GM13976 (cell line): ENCODE measurements at regions not wholly inside any gene's neighbourhood (a gene's known extent, or its start where the extent isn't known, plus 50 kb on each side); places are given as distances from the start of the nearest gene placed in this dataset.

Source experiments
- DNase-seq: peaks from one replicate; pipeline ENCODE4 v3.0.0; 2012; ENCODE audit warnings: low spot score
- in situ Hi-C: fragments of 300-500 bp; cut with MboI; formaldehyde crosslinking; loops from one replicate; pipeline ENCODE4 v1.12.0; 2022; ENCODE audit warnings: low sequenced_read_pairs, mixed read lengths, inconsistent platforms; ENCODE audit not compliant: unreplicated experiment
- TF ChIP-seq, protein P1 (sequence below): IDR thresholded peaks from 2 replicates; pipeline ENCODE4 v1.5.1; 2012; ENCODE audit warnings: borderline replicate concordance, mild to moderate bottlenecking; ENCODE audit not compliant: insufficient read depth; ENCODE audit errors: extremely low read depth, missing control alignments, control extremely low read depth

GRCh38 chr22:49176956-49177355, 650.7 kb downstream of the BRD1 start:
- no peak for DNase-seq
- in situ Hi-C loops, result no loop called here
- TF ChIP-seq, protein P1, sequence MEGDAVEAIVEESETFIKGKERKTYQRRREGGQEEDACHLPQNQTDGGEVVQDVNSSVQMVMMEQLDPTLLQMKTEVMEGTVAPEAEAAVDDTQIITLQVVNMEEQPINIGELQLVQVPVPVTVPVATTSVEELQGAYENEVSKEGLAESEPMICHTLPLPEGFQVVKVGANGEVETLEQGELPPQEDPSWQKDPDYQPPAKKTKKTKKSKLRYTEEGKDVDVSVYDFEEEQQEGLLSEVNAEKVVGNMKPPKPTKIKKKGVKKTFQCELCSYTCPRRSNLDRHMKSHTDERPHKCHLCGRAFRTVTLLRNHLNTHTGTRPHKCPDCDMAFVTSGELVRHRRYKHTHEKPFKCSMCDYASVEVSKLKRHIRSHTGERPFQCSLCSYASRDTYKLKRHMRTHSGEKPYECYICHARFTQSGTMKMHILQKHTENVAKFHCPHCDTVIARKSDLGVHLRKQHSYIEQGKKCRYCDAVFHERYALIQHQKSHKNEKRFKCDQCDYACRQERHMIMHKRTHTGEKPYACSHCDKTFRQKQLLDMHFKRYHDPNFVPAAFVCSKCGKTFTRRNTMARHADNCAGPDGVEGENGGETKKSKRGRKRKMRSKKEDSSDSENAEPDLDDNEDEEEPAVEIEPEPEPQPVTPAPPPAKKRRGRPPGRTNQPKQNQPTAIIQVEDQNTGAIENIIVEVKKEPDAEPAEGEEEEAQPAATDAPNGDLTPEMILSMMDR, result no peak

- TF ChIP-seq, protein P1, result no peak
- no peak for DNase-seq
- in situ Hi-C loops, result no loop called here
Observed at GRCh38 chr22:49170053-49170452, 657.6 kb downstream of the BRD1 start.

GRCh38 chr22:49169074-49169744, 658.5 kb downstream of the BRD1 start:
- DNase-seq, result no peak
- in situ Hi-C loops, result no loop called here
- TF ChIP-seq, protein P1, result no peak

DNA sequence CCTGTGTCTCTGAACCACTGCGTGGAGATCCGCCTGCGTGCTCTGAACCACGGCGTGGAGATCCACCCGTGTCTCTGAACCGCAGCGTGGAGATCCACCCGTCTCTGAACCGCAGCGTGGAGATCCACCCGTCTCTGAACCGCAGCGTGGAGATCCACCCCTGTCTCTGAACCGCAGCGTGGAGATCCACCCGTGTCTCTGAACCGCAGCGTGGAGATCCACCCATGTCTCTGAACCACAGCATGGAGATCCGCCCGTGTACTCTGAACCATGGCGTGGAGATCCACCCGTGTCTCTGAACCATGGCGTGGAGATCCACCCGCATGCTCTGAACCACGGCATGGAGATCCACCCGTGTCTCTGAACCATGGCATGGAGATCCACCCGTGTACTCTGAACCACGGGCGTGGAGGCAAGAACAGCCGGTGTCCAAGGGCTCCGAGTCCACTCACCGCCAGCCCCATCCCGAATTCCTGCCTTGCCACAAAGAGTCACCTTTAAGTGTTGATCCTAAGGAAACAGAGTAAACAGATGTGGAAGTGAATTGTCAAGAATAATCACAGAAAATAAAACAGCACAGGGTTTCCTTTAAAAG, 659.4 kb downstream of the BRD1 start:
- in situ Hi-C loops, result no loop called here
- no peak for DNase-seq
- TF ChIP-seq, protein P1, result no peak

- TF ChIP-seq, protein P1, result no peak
- no peak for DNase-seq
Observed at GRCh38 chr22:49166746-49167145, 660.9 kb downstream of the BRD1 start.

DNA sequence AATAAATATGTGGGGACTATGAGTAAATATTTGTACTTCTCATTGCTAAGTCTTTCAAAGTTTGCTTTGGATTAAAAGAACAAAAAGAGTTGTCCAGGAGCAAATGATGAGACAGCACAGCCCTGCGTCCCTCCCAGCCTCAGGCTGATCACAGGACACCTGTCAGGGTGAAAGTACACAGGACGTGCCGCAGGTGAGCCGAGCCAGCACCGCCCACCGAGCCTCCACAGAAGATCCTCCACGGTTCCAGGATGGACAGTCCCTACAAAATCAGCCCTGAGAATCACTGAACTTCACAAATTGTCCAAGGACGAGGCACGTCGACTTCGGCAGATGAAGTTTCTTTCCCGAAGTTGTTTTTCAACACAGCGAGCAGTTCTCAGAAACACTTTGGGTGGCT, 661.5 kb downstream of the BRD1 start:
- TF ChIP-seq, protein P1, result no peak
- no peak for DNase-seq
- in situ Hi-C loops, result no loop called here

More at GRCh38 chr22:49166746-49167145, 660.9 kb downstream of the BRD1 start:
- in situ Hi-C loops, result no loop called here
